H1 (cell line): ENCODE measurements at regions not wholly inside any gene's neighbourhood (a gene's known extent, or its start where the extent isn't known, plus 50 kb on each side); places are given as distances from the start of the nearest gene placed in this dataset.

Experiments
- NRF1 ChIP-seq: IDR thresholded peaks from 2 replicates; pipeline ENCODE4 v1.6.1; 2011; ENCODE audit warnings: mild to moderate bottlenecking, low read depth, low read length, improper control_type of control experiment

DNA sequence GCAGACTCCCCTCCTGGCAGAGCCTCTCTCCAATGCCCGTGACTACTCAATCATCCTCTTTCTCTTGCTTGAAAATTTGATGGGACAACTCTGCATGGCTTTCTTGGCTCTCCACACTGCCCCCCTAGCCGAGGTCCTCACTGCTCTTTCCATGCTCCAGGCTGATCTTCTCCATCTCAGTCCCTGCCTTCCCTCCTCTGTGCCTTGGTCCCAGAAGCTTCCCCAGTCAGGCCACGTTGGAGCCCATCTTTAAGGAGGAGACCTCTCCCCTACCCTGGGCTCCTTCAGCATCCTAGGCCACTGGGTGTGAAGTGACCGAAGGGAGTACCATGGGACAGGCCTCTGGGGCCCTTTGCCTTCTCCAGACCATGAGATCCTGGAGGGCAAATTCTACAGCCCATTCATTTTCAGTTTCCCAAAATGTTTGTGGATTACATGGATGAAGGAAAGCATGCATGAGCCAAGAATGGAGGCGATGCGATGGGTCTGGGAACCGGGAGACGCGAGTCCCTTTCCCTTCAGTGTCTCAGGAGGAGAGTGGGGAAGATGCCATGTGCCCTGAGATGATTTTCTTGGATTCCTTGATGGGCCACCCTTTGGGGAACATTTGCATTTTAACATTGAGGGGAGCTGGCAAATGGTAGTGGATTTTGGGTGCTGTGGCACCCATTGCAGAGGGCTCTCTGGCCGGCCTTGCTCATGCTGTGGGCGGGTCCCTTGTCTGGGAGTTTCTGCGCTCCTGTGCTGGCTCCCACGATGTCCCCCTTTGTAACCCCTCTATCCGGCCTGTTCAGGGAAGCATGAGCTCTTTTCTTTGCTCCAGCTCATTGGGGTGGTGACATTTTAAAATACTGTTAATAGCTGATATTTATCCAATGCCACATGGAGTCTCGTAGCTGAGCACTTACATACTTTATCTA, 376.6 kb downstream of the RPS24 start (continued):
- TF ChIP-seq NRF1: no peak
